HG03135 (cell line): ENCODE measurements at regions not wholly inside any gene's neighbourhood (a gene's known extent, or its start where the extent isn't known, plus 50 kb on each side); places are given as distances from the start of the nearest gene placed in this dataset.

Experiments used
- ATAC-seq: cut with Tn5 transposase; IDR thresholded peaks from one replicate; pipeline ENCODE4 v1.9.1; 2021; ENCODE audit warnings: mild to moderate bottlenecking, moderate library complexity; ENCODE audit not compliant: unreplicated experiment

DNA sequence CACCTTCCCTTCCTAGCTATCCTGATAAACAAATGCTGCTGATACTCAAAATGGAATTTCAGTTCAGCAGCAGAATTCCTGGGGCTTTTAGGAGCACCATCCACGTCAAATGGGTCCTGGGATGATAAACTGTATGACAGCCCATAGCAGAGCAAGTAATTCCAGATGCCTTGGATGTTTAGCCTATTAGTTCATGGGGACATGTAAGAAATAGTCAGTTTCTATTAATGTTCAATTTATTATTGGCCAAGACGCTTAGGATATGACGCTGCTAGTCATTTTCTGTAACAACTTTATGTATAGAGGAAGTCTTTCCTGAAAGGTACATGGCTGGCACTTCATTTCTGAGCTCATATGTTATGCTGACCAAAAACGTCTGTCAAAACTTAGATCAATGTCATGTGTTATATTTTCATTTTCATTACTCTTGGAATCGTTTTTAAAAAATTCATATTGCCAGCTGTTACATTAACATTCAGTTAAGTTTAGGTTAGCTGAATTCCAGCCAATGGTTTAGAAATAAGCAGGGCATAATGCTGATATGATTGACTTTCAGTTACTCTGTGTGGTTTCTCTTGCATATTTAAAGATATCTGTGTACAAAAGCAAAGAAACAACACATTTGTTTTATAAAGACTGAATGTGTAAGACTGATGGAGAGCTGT, 243.8 kb downstream of the CSNK1G3 start:
- no peak for ATAC-seq

DNA sequence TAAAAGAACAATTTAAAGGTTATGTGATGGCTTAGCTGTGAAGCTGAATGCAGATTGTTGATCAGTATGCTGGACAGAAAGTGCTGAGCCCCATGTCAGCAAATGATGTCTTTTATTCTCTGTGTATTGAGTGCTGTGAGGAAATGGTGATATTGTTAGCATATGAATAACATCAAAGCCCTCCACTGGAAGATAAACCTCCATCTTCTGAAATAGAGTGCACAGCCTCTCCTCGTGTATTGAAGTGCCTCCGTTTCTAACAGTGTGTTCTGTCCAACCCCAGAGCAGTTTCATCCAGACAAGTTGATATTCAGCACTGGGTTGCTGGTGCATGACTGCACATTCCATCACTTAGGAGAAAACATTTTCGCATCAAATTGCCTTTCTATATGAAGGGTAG, 242.9 kb downstream of the CSNK1G3 start:
- ATAC-seq: no peak

DNA sequence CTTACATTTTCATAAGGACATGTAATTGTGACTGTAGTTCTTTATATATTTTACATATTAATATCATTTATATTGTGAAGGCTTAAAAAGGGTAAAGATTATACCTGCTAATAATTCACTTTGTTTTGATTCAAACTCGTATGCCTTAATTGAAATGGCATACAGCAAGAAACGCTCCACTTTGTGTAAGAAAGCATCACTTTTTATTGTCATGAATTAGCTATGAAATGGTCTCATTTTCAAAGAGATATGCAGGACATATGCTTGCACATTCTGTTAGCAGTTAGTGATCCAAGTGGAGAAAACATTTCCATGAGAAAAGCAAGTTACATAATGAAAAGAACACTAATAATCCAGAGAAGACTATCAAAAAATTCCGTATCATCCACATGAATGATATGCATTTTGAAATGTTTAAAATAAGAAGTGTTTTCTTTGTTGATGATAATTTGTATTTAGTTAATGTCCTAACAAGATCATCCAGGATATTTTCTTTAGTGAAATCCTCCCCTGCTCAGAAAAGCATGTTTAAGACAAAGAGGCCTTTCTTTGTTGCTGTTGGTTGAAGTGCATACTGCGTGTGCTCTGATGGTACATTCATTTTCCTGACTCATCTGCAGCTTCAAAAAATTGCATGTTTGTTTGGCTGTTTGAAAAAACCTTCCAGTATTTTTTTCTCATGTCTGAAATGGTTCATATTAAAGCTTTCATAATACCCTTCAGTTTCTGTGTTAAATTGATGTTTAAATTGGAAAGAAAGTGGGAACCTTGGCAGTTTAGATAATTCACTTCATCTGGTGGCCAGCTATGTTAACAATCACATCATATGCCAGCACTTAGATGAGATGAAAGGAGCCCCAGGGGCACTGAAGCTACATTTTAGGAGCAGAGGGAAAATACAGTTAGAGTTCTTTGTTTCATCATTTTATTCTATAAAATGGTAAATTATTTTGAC, 242.2 kb downstream of the CSNK1G3 start:
- no peak for ATAC-seq

DNA sequence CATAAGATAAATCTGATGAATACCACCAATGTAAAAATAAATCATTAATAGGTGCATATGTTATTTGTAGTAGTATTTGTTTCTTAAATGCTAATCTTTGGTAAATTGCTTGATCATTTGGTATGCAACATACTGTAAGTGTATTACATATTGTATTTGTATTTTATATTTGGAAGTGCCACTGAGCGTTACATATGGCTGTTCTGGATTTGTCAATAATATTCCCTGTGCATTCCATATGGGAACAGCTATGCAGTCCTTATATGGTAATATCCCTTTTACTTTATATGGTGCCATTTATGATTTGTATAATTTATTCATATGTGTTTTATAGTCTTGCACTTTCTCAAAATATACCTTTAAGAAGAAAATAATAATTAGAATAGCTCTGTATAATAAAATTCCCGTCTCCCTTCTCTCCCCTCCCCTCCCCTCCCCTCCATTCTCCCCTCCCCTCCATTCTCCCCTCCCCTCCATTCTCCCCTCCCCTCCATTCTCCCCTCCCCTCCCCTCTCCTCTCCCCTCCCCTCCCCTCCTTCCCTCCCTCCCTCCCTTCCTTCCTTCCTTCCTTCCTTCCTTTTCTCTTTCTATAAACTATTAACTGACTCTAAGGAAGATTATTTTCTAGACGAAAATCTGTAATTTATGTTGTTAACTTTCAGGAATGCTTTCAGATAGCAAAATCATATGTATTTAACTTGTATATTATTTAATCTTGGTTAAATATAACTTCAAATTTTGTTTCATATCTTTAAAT, 241.4 kb downstream of the CSNK1G3 start:
- no peak for ATAC-seq

DNA sequence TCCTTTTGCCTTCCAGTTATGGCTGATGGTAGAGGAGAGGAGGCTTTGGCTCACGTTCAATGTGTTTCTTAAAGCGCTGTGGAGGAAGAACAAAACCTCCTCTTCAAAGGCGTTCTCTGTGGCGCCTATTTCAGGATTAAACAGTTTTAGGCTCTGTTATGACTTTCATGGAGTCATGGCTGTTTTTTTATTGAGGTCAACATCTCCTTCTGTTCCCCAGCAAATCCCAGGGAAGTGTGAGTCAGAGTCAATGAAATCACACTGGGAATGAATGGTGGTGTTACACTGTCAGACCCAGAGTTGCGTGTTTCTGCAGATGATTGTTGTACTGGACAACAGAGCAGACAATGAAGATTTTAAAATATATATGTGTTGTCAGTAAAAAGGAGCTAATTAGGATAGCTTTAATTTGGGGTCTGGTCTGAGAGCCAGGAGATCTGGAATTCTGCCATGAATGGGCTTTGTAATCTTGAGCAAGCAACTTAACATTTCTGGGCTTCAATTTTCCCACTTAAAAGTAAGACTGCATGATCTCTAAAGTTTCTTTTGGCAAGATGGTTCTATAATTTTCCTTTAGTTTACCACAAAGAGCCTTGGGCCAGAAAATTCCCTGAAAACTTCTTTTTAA, 240.7 kb downstream of the CSNK1G3 start:
- ATAC-seq: no peak

DNA sequence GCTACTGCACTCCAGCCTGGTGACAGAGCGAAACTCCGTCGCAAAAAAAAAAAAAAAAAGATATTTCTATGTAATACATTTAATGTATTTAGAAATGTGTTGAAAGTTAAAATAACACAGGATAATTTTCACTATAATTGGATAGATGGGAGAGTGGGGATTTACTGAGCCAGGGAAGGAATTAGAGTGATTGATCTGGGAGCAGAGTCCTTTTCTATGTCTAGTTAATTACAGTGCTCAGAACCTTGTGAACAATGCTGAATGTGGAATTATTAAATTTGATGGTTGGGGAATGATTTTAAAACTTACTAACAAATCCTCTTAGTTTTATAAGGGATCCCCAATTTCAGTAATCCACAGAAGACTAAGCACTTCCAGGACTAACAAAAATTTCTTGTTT, 239.7 kb downstream of the CSNK1G3 start:
- ATAC-seq: no peak

DNA sequence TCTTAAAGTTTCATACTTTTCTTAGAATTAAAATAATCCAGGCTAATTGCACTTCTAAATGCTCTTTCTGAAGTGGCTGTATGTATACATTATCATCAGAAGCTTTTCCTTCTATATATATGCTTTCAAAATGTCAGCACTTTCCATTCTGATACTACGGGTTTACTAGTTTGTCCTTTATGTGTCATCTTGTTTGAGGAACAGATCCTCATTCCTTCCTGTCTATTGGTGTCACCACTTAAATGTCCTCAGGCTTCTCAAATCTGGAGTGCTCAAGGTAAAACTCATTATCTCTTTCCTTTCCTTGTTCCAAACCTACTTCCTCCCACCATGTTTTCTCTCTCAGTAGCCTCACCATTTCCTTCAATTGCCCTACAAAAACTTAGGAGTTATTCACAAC, 236.3 kb downstream of the CSNK1G3 start:
- ATAC-seq: no peak

DNA sequence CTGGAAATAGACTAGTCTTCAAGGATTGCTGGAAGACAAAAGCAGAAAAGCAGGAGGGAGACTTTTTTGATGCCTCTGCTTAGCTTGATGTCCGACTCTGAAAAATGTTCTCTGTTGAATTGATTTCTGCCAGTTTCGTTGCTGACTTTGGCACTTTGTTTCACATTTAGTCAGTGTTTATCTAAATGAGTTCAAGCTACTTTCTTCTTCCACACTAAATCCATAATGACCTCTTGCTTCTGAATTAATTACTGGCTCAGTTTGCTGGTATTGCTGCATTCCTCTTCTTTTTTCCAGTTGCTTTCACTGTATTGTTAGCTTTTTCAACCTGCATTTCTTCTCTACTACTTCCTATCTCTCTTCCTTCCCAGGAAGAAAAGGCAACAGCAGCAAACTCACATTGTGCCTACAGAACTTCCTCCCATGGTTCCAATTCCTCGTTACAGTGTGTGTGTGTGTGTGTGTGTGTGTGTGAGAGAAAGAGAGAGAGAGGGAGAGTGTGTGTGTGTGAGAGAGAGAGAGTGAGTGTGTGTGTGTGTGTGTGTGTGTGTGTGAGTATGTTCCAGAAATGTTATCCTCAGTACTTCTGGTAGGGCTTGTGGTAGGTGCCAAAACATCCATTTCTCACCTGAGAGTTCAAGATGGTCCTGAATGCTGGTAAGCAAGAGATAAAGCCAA, 234.8 kb downstream of the CSNK1G3 start:
- ATAC-seq: no peak

DNA sequence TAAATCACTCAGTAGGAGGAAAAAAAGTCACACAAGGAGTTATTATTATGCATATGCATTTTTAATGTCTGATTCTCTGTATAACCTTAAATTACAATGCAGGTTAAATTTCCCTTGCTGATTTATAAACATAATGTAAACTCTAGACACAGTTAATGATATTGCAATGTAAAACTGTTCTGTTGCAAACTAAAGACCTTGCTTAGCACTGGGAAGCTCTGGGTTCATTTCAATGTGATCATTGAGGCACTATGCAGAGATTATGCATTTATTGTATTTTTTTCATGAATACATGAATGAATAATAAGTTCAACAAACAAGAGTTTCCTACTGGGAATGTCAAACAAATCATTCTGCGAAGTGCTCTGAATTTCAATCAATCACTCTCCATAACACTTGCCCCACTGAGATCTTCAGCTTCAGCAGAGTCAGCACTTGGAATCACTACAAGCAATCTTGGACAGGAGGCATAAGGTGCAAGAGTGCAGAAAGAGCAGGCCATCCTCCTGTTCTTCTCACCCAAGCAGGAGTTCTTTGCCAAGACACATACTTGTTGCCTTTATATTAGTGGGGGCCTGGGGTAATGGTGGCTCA, 232.1 kb downstream of the CSNK1G3 start:
- no peak for ATAC-seq

DNA sequence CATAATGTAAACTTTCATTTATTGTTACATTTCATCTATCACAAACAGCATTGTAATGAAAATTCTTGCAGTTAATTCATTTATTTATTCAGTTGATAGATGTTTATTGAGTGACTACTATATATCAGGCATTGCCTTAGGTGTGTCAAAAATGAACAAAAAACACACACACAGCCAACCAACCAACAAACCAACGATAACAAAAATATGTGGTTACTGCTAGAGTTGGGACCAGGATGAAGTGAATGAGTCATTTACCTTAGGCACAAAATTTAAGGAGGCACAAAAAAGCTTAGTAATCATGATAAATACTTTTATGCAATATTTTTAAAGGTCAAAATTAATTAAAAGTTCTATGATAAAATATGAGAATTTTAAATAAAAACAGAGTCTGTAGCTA, 223.4 kb downstream of the CSNK1G3 start:
- ATAC-seq: no peak

DNA sequence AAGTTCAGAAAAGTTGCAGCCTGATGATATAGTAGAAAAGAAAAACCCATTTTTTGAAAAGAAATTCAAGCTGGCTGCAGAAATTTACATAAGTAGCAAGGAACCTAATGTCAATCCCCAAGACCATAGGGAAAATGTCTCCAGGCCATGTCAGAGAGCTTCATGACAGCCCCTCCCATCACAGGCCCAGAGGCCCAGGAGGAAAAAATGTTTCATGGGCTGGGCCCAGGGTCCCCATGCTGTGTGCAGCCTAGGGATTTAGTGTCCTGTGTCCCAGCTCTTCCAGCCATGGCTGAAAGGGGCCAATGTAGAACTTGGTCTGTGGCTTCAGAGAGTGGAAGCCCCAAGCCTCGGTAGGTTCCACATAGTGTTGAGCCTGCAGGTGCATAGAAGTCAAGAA, 220.3 kb downstream of the CSNK1G3 start:
- ATAC-seq: no peak

DNA sequence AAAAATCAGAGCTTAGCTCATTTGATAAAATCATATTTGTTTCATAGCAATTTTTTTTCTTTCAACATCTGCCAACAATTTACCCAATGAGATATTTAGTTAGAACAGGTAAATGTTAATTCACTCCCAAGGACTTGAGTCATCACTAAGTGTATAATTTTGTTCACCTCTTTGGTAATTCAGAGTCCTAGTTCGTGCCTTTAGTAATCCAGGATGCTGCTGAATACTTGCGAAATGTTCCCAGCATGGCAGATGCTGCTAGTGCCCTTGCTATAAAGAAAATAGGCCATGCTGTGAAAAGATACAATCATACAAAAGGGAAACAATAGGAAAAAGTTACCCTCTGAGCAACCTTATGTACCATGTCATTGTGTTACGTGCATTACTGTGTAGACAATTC, 210.5 kb downstream of the CSNK1G3 start:
- ATAC-seq: no peak

DNA sequence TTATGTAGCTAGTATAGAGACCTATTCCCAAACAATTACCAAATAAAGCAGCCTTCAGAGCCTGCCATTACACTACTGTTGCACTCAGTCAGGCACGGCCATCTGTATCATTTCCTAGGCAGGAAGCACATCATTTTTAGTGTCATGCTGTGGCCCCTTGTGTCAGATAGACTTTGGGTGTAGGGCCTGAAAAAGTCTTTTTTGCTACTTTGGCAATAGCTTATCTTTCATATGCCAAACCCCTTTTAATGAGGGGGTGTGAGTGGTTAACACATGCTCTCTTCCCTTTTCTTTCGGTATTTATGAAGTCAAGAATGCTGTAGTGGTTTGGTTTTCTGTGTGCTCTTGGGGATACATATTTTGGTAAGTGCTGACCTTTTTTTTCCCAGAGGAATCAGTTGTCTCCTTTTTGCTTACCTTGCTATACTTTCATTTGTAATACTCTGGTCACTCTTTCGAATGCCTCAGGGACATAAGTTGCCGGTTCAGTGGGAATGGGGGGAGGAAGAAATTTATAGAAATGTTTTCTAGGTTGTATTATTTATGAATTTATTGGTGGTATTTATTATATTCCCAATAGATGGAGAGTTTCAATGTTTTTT, 209.8 kb downstream of the CSNK1G3 start:
- ATAC-seq: no peak

DNA sequence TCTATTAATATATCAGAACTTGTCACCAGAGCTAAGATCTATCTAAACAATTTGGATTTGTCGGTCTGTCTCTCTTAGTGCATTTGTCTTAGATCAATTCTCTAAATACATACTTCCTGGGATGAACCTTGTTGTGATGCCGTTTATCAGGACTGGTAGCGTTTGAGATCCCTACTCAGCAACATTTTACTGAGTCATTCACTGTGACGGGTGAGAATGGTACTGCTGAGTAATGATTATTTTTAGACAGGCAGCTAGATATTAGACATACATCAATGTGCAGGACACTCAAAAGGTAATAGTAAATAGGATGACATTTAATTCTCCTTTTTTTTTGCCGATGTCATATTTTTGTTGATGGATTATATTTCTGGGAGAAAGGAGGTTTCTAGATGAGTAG, 209.0 kb downstream of the CSNK1G3 start:
- no peak for ATAC-seq

DNA sequence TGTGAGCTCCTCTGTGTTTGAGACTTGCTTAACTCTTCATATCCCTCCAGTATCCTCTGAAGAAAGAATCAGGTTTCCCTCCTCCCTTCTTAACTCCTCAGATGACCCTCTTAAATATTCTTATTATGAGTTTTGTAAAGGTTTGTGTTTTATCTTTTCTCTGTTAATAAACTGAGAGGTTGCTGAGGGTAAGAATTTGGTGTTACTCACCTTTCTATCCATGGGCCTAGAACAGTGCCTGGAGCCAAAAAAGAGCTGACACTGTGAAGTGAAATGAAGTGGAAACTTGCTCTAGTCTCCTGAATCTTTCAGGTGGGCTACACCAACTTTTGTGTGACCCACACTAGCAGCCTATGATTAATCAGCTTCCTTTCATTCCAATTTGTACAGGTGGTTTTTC, 208.4 kb downstream of the CSNK1G3 start:
- no peak for ATAC-seq

DNA sequence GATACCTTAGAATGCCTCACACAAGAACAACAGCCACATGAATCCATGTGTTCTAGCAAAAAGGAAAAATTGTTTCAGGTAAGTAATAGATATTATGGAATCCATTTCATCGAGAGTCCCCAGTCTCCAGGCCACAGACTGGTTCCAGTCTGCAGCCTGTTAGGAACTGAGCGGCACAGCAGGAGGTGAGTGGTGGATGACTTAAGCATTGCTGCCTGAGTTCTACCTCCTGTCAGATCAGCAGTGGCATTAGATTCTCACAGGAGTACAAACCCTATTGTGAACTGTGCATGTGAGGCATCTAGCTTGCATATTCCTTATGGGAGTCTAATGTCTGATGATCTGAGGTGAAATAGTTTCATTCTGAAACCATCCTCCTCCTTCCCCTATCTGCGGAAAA, 207.0 kb downstream of the CSNK1G3 start:
- ATAC-seq: no peak

DNA sequence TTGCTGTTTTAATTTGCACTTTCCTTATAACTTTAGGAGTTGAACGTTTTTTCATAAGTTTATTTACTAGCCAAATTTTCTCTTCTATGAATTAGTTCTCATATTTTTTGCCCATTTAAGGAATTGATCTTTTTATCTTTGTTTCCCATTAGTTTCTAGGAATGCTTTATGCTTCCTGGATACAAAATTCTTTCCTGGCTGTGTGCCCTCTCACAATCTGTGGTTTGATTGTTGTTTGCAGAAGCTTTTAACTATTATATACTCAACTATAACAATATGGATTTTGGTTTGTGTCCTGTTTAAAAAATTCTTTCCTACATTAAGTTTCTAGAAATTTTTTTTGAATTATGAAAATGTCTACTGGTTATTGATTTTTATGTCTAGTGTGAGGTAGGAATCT, 206.3 kb downstream of the CSNK1G3 start:
- no peak for ATAC-seq

DNA sequence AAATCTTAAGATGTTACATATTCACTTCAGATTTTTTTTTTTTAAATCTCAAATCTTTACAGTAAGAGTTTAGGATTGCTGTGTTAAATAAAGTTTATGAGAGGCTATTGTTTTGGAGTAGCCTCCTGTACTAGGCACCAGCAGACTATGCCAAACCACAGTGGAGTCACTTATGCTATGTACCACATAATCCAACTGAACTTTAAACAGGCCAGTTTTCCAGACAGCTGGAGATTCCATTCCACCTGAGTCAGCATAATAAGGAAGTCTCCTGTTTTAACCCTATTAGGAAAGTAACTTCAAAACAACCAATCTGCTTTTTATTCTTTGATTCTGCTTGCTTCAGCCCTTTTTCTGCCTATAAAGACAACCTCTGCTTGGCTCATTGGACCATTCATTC, 205.2 kb downstream of the CSNK1G3 start:
- ATAC-seq: no peak

DNA sequence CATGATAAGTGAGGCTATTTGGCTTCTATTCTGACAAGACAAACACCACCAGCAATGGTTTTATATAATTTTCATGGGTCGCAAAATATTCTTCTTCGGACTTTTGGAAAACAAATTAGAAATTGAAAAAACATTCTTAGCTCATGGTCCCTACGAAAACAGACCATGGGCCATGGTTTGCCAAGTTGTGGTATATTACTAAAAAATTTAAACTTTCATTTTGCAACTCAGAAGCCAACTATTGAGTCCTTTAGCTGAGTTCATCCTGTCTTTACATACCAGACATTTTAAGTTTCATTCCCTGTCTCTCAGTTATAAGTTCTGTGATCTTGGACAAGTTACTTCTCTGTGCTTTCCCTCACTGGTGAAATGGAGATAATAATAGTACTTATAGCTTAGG, 198.1 kb downstream of the CSNK1G3 start:
- ATAC-seq: no peak

DNA sequence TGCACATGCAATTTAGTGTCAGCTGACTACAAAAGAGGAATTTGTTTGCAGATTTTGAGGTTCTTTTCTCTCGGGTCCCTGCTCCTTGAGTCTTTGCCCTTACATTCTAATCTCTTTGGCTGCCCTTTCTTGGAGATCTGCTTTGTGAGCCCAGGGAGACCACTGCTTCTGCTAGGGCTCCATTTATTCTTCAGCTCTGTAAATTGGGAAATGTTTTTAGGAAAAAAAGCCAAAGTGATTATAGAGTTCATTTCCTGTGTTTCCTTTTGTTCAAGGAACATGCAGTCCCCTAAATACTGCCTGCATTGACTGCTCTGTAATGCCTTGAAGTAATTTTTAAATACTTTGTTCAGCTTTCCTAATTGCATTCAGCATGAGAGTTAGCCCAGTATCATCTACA, 197.4 kb downstream of the CSNK1G3 start:
- ATAC-seq: no peak
